K562 (cell line): ENCODE measurements at regions not wholly inside any gene's neighbourhood (a gene's known extent, or its start where the extent isn't known, plus 50 kb on each side); places are given as distances from the start of the nearest gene placed in this dataset.

Experiments used
- ATAC-seq: fragments of 200-7000 bp; cut with Tn5 transposase; 3 replicates; pipeline ENCODE4 v1.9.1; 2020; ENCODE audit warnings: moderate library complexity
- BruUV-seq: library from RNA; stranded (reverse); fragments of 400-500 nt; replicated peaks from 2 replicates; lab custom pipeline; 2021; lab: Mats Ljungman, UMichigan
- CTCF ChIA-PET: fragments of 300-600 bp; formaldehyde crosslinking; extraction: SDS; loops from one replicate; lab custom pipeline; 2021; ENCODE audit warnings: low intra/inter-chr PET ratio; lab: Yijun Ruan, JAX
- POLR2A ChIA-PET: fragments of 300-600, 350-650 bp; sonication (Branson Sonifier 250); formaldehyde crosslinking; extraction: SDS; loops from one replicate; lab custom pipeline; 2021; ENCODE audit warnings: antibody characterized with exemption, inconsistent platforms; lab: Yijun Ruan, JAX
- DNase-seq, 4 experiments: peaks; one replicate each; pipeline versions ENCODE4 v3.0.0 to v3.0.0-alpha.2; 2011 to 2018; ENCODE audit warnings: low spot score in 3 of 4, mixed read lengths in 3 of 4; ENCODE audit errors: extremely low read depth in 1 of 4
- FAIRE-seq: peaks from 2 replicates; lab custom pipeline; 2011; peaks lifted over from hg19 to GRCh38; lab: Jason Lieb, UNC
- H2AFZ ChIP-seq: 2 replicates; pipeline ENCODE4 v1.6.0; 2011; ENCODE audit warnings: low read depth, low read length, control low read depth, inconsistent platforms
- H3K27ac ChIP-seq: fragments of 200-600 bp; 3 replicates; pipeline ENCODE4 v1.8.0; 2011; ENCODE audit warnings: low read depth, mild to moderate bottlenecking, control low read depth, inconsistent platforms, low read length, moderate library complexity, mixed read lengths; ENCODE audit errors: extremely low read depth
- H3K27me3 ChIP-seq, 2 experiments: fragments of 300-600 bp in 1 of 2; 2 replicates in 1 of 2; 3 replicates in 1 of 2; pipeline versions ENCODE4 v1.6.0 to v1.8.0; 2011; ENCODE audit warnings: inconsistent platforms in 2 of 2, low read length in 2 of 2, mild to moderate bottlenecking in 1 of 2, mixed read lengths in 1 of 2, moderate library complexity in 1 of 2; ENCODE audit not compliant: control insufficient read depth in 2 of 2, insufficient read depth in 2 of 2
- H3K36me3 ChIP-seq: fragments of 300-600 bp; 3 replicates; pipeline ENCODE4 v1.8.0; 2011; ENCODE audit warnings: mild to moderate bottlenecking, low read length, inconsistent platforms; ENCODE audit not compliant: control insufficient read depth, insufficient read depth
- H3K4me1 ChIP-seq, 2 experiments: fragments of 200-600 bp in 1 of 2; replicated peaks in 1 of 2; 2 replicates in 1 of 2; 3 replicates in 1 of 2; pipeline versions ENCODE4 v1.5.1 to v1.8.0; 2011; ENCODE audit warnings: inconsistent platforms in 2 of 2, low read length in 2 of 2, mild to moderate bottlenecking in 1 of 2, mixed read lengths in 1 of 2, moderate library complexity in 1 of 2; ENCODE audit not compliant: control insufficient read depth in 2 of 2, insufficient read depth in 2 of 2
- H3K4me2 ChIP-seq: 2 replicates; pipeline ENCODE4 v1.6.1; 2011; ENCODE audit warnings: low read length, control low read depth, inconsistent platforms, mixed read lengths; ENCODE audit not compliant: insufficient read depth
- H3K4me3 ChIP-seq: fragments of 200-600 bp; sonication (generic), shearing (Covaris generic); 2 replicates; pipeline ENCODE4 v1.5.1; 2016; ENCODE audit warnings: control low read depth, inconsistent platforms
- H3K79me2 ChIP-seq: fragments of 200-600 bp; 3 replicates; pipeline ENCODE4 v1.8.0; 2011; ENCODE audit warnings: low read length, inconsistent platforms; ENCODE audit not compliant: control insufficient read depth, insufficient read depth
- H3K9ac ChIP-seq, 2 experiments: 2 replicates each; pipeline versions ENCODE4 v1.6.0 to v1.6.1; 2011; ENCODE audit warnings: low read depth in 2 of 2, low read length in 2 of 2, control low read depth in 1 of 2, inconsistent platforms in 1 of 2, mild to moderate bottlenecking in 1 of 2, mixed read lengths in 1 of 2; ENCODE audit not compliant: insufficient read depth in 1 of 2
- H3K9me1 ChIP-seq: one replicate; pipeline ENCODE4 v1.6.0; 2011; ENCODE audit warnings: inconsistent platforms, mild to moderate bottlenecking, low read length, moderate library complexity; ENCODE audit not compliant: control insufficient read depth, insufficient read depth
- H3K9me3 ChIP-seq: replicated peaks from 2 replicates; pipeline ENCODE4 v1.5.1; 2011; ENCODE audit warnings: low read depth, low read length, inconsistent platforms; ENCODE audit not compliant: control insufficient read depth, insufficient read depth
- H4K20me1 ChIP-seq: replicated peaks from 2 replicates; pipeline ENCODE4 v1.6.1; 2011; ENCODE audit warnings: low read length, inconsistent platforms, mixed read lengths; ENCODE audit not compliant: control insufficient read depth, insufficient read depth
- ADNP ChIP-seq: fragments of 200-800 bp; sonication (Bioruptor generic); IDR thresholded peaks from 2 replicates; pipeline ENCODE4 v1.6.1; 2016; ENCODE audit warnings: missing genetic modification characterization, missing compliant biosample characterization
- CBFA2T3 ChIP-seq: fragments of 450-650 bp; IDR thresholded peaks from 2 replicates; pipeline ENCODE4 v1.6.1; 2017
- DACH1 ChIP-seq: fragments of 450-650 bp; IDR thresholded peaks from 2 replicates; pipeline ENCODE4 v1.6.1; 2018; ENCODE audit not compliant: partially characterized antibody
- HDAC8 ChIP-seq: fragments of 450-650 bp; IDR thresholded peaks from 2 replicates; pipeline ENCODE4 v1.6.1; 2016; ENCODE audit warnings: mild to moderate bottlenecking, missing genetic modification characterization, moderate library complexity, missing compliant biosample characterization
- PATZ1 ChIP-seq: fragments of 250-450 bp; sonication (Bioruptor Pico); IDR thresholded peaks from 2 replicates; pipeline ENCODE4 v1.5.0; 2020; ENCODE audit warnings: mild to moderate bottlenecking, borderline replicate concordance
- PHF20 ChIP-seq: fragments of 450-650 bp; IDR thresholded peaks from 2 replicates; pipeline ENCODE4 v1.6.1; 2018; ENCODE audit not compliant: partially characterized antibody
- RBBP5 ChIP-seq: fragments of 200-600 bp; sonication (generic); IDR thresholded peaks from 2 replicates; pipeline ENCODE4 v1.6.1; 2012; ENCODE audit warnings: borderline replicate concordance, mild to moderate bottlenecking, low read length, control low read depth, inconsistent platforms; ENCODE audit not compliant: insufficient read depth, poor library complexity, severe bottlenecking
- SIN3B ChIP-seq: fragments of 450-650 bp; IDR thresholded peaks from 2 replicates; pipeline ENCODE4 v1.6.1; 2017; ENCODE audit warnings: low read depth, mild to moderate bottlenecking, moderate library complexity
- TBP ChIP-seq: optimal IDR thresholded peaks from 2 replicates; pipeline ENCODE3; 2011; ENCODE audit warnings: low read depth, low read length, improper control_type of control experiment
- ZBTB12 ChIP-seq: fragments of 250-450 bp; sonication (Bioruptor Pico); IDR thresholded peaks from 2 replicates; pipeline ENCODE4 v1.4.0; 2020
- ZEB2 ChIP-seq: fragments of 450-650 bp; IDR thresholded peaks from 2 replicates; pipeline ENCODE4 v1.6.1; 2016
- ZFX ChIP-seq: sonication (generic); formaldehyde crosslinking; IDR thresholded peaks from 2 replicates; pipeline ENCODE4 v1.8.0; 2022; ENCODE audit warnings: mild to moderate bottlenecking, missing genetic modification reagents, moderate library complexity
- ZNF316 ChIP-seq: fragments of 450-650 bp; IDR thresholded peaks from 2 replicates; pipeline ENCODE4 v1.6.1; 2016
- ZNF764 ChIP-seq: fragments of 250-450 bp; sonication (Bioruptor Pico); IDR thresholded peaks from 2 replicates; pipeline ENCODE4 v1.4.0; 2020; ENCODE audit warnings: low read depth, mild to moderate bottlenecking, moderate library complexity
- WGBS: fragments of 100-300 bp; shearing (Covaris generic); methylation state at CpG from one replicate; pipeline ENCODE4 v1.1.6; 2016; ENCODE audit warnings: low coverage, mixed read lengths; ENCODE audit not compliant: insufficient coverage; ENCODE audit errors: missing lambda C conversion rate; 5-methylcytosine and 5-hydroxymethylcytosine counted together
- in situ Hi-C: fragments of 300-500 bp; cut with MboI; formaldehyde crosslinking; loops from 4 replicates; pipeline ENCODE4 v1.15.0; 2018; ENCODE audit warnings: inconsistent platforms, mixed read lengths
- intact Hi-C: fragments of 100-400 bp; cut with micrococcal nuclease; formaldehyde crosslinking; loops from 2 replicates; pipeline ENCODE4 v1.14.2; 2022
- TF ChIP-seq, protein P1 (sequence below): sonication (generic); formaldehyde crosslinking; IDR thresholded peaks from 2 replicates; pipeline ENCODE4 v1.9.0; 2022; ENCODE audit warnings: mild to moderate bottlenecking, missing genetic modification reagents
- TF ChIP-seq, protein P2 (sequence below): IDR thresholded peaks from 2 replicates; pipeline ENCODE4 v1.6.1; 2011; ENCODE audit not compliant: insufficient read length; ENCODE audit errors: extremely low read depth

DNA sequence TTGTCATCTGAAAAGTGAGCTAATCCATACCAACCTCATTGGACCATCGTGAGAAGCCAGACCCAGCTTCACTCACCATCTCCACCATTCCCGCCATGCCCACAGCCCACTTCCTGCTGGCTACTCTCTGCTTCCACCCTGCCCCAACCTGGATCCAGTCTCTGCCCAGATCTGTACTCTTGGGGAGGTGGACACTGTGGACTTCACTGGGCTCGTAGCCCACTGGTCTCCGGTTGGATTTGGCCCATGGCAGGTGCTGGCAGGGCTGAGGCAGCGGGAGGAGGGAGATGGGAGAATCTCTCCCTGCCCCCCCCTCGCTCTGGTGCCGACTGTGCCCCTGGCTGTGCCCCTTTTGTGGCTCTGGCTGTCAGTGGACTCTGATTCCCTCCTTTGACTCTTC, 193.8 kb downstream of the ABHD5 start:
- Histone ChIP-seq H3K9ac (no peak overlapping the region), H3K9me3 (no peaks in the 10 kb centered on the region), H3K4me1 (no peaks in the 10 kb centered on the region), H3K4me2 (no peak overlapping the region), H4K20me1 (no peaks in the 10 kb centered on the region), H3K27me3 (peaks cover 9 to 31% of the 10 kb centered on the region in 2 experiments), H3K36me3 (no peaks in the 10 kb centered on the region), H3K27ac (no peak overlapping the region), H2AFZ (no peak overlapping the region), H3K79me2 (no peaks in the 10 kb centered on the region), H3K9me1 (no peaks in the 10 kb centered on the region), H3K4me3 (no peak overlapping the region)
- ATAC-seq (no peak), DNase-seq (no peak), FAIRE-seq (no peak)
- in situ Hi-C loops (no loop called here), intact Hi-C loops (no loop called here)
- WGBS, result 0% methylated on average over 5 of the region's 7 CpGs
- ChIA-PET CTCF (no interaction called here), POLR2A (interaction anchor here (1.5 kb wide), 1 partner anchor 11 kb away, joined by 3 read pairs; no protein-coding TSS in a partner anchor)
- BruUV-seq, result no TSS peak
- TF ChIP-seq SIN3B, result no peak
- TF ChIP-seq, protein P1, sequence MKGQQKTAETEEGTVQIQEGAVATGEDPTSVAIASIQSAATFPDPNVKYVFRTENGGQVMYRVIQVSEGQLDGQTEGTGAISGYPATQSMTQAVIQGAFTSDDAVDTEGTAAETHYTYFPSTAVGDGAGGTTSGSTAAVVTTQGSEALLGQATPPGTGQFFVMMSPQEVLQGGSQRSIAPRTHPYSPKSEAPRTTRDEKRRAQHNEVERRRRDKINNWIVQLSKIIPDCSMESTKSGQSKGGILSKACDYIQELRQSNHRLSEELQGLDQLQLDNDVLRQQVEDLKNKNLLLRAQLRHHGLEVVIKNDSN, result no peak
- TF ChIP-seq RBBP5, result no peak
- TF ChIP-seq CBFA2T3, result no peak
- no peak for TF ChIP-seq ZFX (CRISPR knock-in tag)
- TF ChIP-seq ZBTB12 (CRISPR knock-in tag), result no peak
- TF ChIP-seq ZEB2, result no peak
- TF ChIP-seq DACH1, result no peak
- TF ChIP-seq ADNP (tag), result no peak
- TF ChIP-seq ZNF316, result no peak
- TF ChIP-seq ZNF764 (CRISPR knock-in tag), result no peak
- TF ChIP-seq, protein P2, sequence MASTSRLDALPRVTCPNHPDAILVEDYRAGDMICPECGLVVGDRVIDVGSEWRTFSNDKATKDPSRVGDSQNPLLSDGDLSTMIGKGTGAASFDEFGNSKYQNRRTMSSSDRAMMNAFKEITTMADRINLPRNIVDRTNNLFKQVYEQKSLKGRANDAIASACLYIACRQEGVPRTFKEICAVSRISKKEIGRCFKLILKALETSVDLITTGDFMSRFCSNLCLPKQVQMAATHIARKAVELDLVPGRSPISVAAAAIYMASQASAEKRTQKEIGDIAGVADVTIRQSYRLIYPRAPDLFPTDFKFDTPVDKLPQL, result no peak
- no peak for TF ChIP-seq TBP
- no peak for TF ChIP-seq PHF20
- TF ChIP-seq HDAC8 (tag), result no peak
- TF ChIP-seq PATZ1 (CRISPR knock-in tag), result no peak
